Activated CD8-positive, alpha-beta memory T cell treated with anti-CD3 and anti-CD28 coated beads, Interleukin-2, amount 50 U/mL, for 24 hours (primary cell): ENCODE measurements at regions not wholly inside any gene's neighbourhood (a gene's known extent, or its start where the extent isn't known, plus 50 kb on each side); places are given as distances from the start of the nearest gene placed in this dataset.

Source experiments
- DNase-seq: peaks from one replicate; pipeline ENCODE4 v3.0.0-alpha.2; 2020; ENCODE audit errors: extremely low read depth

DNA sequence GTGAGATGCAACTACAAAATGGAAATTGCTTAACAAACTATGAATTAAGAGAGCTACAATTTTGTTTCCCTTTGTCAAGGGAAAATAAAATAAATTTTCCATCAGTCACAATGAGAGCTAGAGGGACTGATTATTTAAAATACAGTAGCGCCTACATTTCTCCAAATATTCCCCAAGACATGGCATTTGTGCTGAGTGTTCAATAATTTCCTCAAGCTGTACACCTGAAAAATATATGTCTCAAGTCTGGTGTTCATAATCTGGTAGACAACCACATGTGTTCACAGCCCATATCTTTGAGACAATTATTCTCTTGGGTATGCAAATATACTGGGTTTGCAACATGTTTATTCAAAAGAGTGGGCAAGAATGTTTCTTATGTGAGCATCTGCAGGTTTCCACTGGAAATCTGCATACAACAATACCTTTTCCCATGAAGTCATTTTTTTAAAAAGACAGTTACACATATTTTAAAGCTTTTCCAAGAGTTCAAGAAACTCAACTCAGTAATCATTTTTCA, 240.1 kb upstream of the VRK2 start:
- DNase-seq, result no peak

GRCh38 chr2:57809230-57809629, 237.4 kb upstream of the VRK2 start:
- no peak for DNase-seq

DNA sequence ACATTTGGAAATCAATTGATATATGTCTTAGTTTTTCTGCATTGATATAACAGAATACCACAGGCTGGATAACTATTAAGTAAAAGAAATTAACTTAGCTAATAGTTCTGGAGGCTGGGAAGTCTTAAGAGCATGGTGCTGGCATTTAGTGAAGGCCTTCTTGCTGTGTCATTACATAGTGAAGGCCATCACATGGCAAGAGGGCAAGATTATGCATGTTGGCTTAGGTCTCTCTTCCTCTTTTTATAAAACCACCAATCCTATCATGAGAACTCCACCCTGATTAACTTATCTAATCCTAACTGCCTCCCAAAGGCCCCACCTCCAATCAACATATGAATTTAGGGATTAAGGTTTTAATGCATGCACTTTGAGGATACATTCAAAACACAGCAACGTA, 225.5 kb upstream of the VRK2 start:
- no peak for DNase-seq

DNA sequence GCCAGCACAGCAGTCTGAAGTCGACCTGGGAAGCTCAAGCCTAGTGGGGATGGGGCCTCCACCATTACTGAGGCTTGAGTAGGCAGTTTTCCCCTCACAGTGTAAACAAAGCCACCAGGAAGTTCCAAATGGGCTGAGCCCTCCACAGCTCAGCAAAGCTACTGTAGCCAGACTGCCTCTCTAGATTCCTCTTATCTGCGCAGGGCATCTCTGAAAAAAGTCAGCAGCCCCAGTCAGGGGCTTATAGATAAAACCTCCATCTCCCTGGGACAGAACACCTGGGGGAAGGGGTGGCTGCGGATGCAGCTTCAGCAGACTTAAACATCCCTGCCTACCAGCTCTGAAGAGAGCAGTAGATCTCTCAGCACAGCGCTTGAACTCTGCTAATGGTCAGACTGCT, 218.4 kb upstream of the VRK2 start:
- DNase-seq, result no peak

GRCh38 chr2:57834666-57835065, 211.9 kb upstream of the VRK2 start:
- no peak for DNase-seq

DNA sequence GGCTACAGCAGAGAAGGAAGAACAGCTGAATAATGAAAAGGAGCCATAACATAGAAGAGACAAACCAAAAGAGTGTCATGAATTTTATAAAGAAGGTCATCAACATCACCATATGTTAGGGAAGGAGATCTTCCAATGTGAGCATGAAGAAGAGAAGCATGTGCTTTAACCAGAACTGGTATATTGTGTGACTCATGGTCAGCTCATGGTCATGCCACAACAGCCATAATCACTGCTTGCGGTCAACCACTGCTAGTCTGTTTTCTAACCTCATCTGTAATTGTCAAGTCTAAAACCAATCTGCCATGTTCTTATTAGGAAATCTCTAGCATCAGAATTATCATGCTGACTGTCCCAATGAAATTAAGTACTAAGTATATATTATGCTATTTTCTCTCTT, 204.1 kb upstream of the VRK2 start:
- DNase-seq, result no peak

DNA sequence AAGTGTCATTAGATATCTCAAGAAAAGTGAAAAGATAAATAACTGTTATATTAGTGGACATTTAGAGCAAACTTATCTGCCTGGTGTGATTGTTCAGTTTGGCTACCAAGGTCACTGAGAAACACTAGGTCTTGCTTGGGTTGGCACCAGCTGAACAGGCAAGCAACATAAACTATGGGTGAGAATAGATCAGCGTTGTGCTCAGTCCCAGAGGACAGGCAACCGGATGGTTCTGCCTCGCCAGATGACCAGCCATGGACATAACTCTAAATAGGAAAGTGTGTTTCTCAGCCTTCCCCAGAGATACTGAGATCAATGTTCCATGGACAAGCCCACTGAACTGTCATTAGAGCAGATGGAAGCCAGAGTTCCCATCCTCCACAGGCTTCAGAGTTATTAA, 203.4 kb upstream of the VRK2 start:
- DNase-seq, result no peak

GRCh38 chr2:57848723-57849122, 197.9 kb upstream of the VRK2 start:
- DNase-seq, result no peak

DNA sequence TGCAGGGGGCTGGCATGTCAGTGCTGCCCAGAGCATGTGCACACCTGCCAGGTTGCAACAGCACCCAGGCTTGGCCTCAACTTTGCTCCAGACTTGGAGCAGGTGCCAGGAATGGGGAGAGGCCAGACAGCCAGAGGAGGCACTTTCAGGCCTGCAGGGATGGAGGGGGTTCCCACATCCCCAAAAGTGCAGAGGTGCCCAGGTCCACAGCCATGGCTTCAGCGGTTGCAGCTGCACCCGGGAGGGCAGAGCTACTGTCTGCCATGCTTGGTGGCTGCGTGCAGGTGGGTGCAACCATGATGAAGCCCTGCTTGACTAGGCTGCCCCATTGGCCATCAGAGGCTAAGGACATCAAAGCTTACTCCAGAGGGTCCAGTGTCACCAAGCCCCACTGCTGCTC, 196.8 kb upstream of the VRK2 start:
- no peak for DNase-seq

GRCh38 chr2:57850415-57851130, 196.0 kb upstream of the VRK2 start:
- DNase-seq, result no peak

DNA sequence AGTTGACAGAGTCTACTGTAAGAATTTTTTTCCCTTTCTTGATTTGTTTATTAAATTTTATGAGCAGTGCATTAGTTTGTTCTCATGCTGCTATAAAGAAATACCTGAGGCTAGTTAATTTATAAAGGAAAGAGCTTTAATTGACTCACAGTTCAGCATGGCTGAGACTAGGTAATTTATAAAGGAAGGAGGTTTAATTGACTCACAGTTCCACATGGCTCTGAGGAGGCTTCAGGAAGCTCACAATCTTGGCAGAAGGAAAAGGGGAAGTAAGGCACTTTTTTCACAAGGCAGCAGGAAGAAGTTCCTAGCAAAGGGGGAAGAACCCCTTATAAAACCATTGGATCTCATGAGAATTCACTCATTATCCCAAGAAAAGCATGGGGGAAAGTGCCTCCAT, 191.4 kb upstream of the VRK2 start:
- DNase-seq, result no peak

- DNase-seq, result no peak
Observed at GRCh38 chr2:57859755-57860154, 186.9 kb upstream of the VRK2 start.

DNA sequence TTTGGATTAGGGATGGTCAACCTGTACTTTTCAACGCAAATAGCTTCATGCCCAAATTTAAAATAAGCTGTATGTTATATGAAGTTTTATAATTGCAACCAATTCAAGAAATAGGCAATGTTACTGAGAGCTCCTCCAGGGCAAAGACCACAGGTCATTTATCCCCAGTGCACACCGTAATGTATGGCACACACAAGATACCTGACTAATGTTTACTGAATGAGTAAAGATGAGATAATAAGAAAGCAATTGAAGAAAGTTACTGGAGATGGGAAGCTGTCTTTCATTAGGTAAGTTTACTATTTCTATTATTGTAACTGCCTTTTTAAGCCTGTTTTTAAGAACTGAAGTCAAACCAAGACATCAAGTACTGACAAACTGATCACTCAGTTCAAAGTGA, 184.5 kb upstream of the VRK2 start:
- no peak for DNase-seq

DNA sequence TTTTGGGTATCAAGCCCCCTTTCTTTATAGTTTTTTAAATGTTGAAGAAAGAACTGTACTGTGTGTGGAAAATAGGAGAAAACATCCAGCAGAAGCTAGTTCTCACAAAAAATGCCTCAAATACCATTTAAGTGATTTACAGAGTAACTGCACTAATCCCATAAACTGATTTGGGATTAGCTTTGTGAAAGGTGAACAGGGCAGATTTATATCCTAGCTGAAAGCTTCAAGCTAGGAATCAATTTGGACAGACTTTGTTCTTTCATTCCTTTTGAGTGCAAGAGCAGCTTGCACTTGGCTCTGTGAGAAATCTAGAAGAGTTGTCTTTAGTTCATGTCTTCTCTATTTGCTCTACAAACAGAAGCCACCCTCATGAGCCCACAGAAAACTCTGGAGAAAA, 183.9 kb upstream of the VRK2 start:
- no peak for DNase-seq

DNA sequence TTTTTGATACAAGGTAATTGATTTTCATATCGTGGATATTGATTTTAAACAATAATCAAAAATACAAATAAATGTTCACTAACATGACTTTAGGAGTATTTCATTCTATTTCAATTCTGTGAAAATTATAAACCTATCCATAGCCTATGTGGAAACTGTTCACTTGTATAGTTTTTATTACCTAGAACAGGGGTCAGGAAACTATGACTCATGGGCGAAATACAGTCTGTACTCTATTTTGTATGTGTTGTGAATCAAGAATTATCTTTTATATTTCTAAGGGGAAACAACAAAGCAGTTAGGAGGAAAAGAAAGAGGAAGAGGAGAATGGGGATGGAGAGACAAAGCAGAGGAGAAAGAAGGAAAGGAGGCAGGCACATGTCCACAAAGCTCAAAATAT, 181.7 kb upstream of the VRK2 start:
- DNase-seq, result no peak

DNA sequence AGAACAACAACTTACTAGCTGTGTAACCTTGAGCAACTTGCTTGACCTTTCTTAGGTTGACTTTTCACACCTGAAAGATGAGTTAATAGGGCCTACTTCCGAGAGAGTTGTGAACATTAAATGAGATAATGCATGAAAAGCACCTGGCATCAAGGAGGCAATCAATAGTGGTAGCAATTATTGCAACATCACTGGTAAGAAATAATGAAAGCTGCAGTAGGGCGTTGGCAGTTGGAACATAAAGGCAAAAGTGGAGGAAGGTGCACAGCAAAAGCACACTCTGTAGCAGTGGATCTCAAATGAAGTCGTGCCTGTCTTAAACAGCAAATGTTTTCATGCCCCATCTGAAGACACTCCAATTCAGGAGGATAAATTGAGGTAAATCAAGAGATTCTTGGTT, 178.9 kb upstream of the VRK2 start:
- DNase-seq, result no peak

DNA sequence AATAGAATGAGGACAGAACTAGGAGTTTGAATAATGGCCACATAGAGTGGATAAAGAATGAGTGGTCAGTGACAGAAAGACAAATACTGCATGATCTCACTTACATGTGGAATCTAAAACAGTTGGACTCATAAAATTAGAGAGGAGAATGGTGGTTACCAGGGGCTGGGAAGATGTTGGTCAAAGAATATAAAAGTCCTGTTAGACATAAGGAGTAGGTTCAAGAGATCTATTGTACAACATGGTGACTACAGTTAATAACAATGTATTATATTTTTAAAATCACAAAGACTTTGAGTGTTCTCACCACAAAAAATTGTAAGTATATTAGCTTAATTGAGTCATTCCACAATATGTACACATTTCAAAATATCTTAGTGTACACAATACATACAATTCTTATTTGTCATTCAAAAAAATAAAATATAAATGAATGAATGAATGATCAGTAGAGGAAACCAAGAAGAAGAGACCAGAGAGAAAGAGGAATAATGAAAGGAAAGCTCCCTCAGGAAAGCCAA, 177.9 kb upstream of the VRK2 start:
- no peak for DNase-seq

GRCh38 chr2:57869758-57870344, 176.8 kb upstream of the VRK2 start:
- DNase-seq, result no peak

DNA sequence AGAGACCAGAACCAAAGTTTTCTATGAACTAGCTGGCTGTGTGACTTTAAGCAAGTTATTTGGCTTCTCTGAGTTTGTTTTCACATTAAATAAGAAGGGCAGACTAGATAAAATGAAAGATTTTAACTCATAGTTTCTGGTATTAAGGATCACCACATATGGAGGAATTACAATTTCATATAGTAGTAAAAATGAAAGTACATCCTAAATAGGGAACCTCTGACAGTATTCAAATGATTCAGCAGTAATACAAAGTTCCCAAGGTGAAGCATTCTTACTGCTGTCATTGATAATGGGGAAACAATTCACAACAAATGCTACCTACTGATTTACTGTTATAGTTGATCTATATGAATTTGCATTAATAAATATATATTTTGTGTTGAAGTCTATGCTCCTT, 170.3 kb upstream of the VRK2 start:
- no peak for DNase-seq

GRCh38 chr2:57877811-57878170, 168.8 kb upstream of the VRK2 start:
- DNase-seq, result no peak

- DNase-seq, result no peak
Observed at GRCh38 chr2:57878171-57878865, 168.3 kb upstream of the VRK2 start.

DNA sequence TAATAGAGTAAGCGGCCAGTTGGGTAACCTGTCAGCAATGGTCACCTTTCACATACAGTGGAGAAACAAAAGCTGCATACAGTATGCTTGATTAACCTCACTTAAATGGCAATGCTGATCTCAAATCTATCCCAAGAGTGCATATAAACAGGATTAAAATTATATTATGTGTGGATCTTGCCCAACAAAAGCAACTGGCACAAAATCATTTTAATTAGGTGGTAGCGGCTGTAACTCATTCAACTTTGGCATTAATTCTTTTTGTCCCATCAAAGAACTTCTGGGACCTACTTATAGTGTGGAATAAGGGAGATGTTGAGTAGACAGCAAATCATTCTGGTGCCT, 167.8 kb upstream of the VRK2 start:
- DNase-seq, result no peak

DNA sequence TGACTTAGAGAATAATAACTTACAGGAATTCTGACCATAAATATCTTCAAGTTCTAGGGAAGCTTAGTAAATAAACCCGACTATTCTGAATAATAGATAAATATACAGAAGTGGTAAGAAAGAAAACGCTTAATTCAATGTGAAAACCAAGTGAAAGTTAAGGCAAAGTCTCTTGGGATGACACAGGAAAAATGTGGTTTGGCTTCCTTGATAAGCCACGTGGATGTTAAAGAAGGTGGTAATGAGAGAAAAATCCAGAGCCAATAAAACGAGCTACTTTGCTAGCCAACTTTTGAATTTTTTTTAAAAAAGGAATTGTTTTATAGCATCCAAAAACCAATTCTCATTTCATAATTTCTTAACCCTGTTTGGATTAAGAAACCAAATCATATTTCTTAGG, 166.2 kb upstream of the VRK2 start:
- no peak for DNase-seq
